ENCODE measurements at regions not wholly inside any gene's neighbourhood (a gene's known extent, or its start where the extent isn't known, plus 50 kb on each side); places are given as distances from the start of the nearest gene placed in this dataset.

DNA sequence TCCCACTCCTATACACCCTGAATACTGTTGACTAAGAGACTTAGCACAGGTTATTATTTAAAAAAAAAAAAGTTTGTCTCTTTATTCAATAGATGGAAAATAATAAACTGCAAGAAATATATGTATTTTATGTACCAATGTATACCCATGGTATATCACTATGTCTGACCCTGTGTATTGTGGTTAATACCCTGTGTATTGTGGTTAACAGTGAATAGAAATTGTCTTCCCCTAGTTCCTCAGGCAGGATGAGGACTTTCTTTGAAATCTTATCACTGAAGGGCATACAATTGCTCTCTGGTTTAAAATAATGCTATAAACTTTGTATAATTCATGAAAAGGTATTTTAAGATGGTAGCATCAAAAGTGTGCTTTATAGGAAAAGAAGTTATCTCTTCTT, 80.0 kb upstream of the TMEM106B start:
- Mint-ChIP-seq H3K27ac (no peak overlapping the region), H3K4me3 (ENCODE audit: low read depth) (no peak overlapping the region)

GRCh38 chr7:12133865-12134264, 77.2 kb upstream of the TMEM106B start:
- no peaks in the 10 kb centered on the region for H3K27me3 Mint-ChIP-seq
- TF ChIP-seq CTCF (IDR thresholded peaks at IDR 0.05; ENCODE audit: unreplicated experiment): no peak
- no peaks in the 10 kb centered on the region for H3K9me3 Mint-ChIP-seq (ENCODE audit: low read depth)
- peaks cover 1% of the 10 kb centered on the region for H3K4me1 Mint-ChIP-seq (ENCODE audit: low read depth)
- H3K36me3 Mint-ChIP-seq (ENCODE audit: insufficient read depth): no peaks in the 10 kb centered on the region
- H3K4me3 Mint-ChIP-seq (ENCODE audit: low read depth): no peak overlapping the region
- no peak for DNase-seq (ENCODE audit: low spot score, unreplicated experiment)
- no peak overlapping the region for H3K27ac Mint-ChIP-seq

More for the DNA sequence above, 80.0 kb upstream of the TMEM106B start:
- no peak for TF ChIP-seq CTCF (IDR thresholded peaks at IDR 0.05; ENCODE audit: unreplicated experiment)
- Mint-ChIP-seq H3K9me3 (ENCODE audit: low read depth) (no peaks in the 10 kb centered on the region), H3K4me1 (ENCODE audit: low read depth) (no peaks in the 10 kb centered on the region), H3K27me3 (no peaks in the 10 kb centered on the region), H3K36me3 (ENCODE audit: insufficient read depth) (no peaks in the 10 kb centered on the region)
- no peak for DNase-seq (ENCODE audit: low spot score, unreplicated experiment)

GRCh38 chr7:12136523-12136922, 74.6 kb upstream of the TMEM106B start:
- peaks cover 1% of the 10 kb centered on the region for H3K4me1 Mint-ChIP-seq (ENCODE audit: low read depth)
- H3K27me3 Mint-ChIP-seq: no peaks in the 10 kb centered on the region
- no peak for TF ChIP-seq CTCF (IDR thresholded peaks at IDR 0.05; ENCODE audit: unreplicated experiment)
- H3K9me3 Mint-ChIP-seq (ENCODE audit: low read depth): no peaks in the 10 kb centered on the region
- H3K4me3 Mint-ChIP-seq (ENCODE audit: low read depth): no peak overlapping the region
- no peak overlapping the region for H3K27ac Mint-ChIP-seq
- DNase-seq (ENCODE audit: low spot score, unreplicated experiment): no peak
- H3K36me3 Mint-ChIP-seq (ENCODE audit: insufficient read depth): no peaks in the 10 kb centered on the region

DNA sequence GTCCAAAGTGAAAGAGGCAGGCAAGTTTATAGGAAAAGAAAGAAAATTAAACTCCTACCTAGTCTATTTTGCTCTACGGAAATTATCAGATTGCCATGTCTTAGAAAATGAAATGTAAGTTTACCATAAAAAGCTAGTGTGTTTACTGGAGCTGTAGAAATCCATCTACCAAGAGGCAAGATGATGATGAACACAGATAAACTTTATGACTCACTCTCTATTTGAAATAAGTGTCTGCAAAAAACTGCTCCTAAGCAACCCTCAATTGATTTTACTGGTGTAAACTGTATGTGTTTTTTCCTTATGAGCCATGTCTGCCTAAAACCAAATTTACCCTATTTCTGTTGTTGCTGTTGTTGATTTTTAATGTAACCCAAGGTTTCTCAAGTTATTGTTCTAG, 73.8 kb upstream of the TMEM106B start:
- Mint-ChIP-seq H3K9me3 (ENCODE audit: low read depth) (no peaks in the 10 kb centered on the region), H3K27ac (no peak overlapping the region), H3K4me3 (ENCODE audit: low read depth) (no peak overlapping the region), H3K27me3 (no peaks in the 10 kb centered on the region), H3K36me3 (ENCODE audit: insufficient read depth) (no peaks in the 10 kb centered on the region), H3K4me1 (ENCODE audit: low read depth) (peaks cover 1% of the 10 kb centered on the region)
- no peak for TF ChIP-seq CTCF (IDR thresholded peaks at IDR 0.05; ENCODE audit: unreplicated experiment)
- no peak for DNase-seq (ENCODE audit: low spot score, unreplicated experiment)

DNA sequence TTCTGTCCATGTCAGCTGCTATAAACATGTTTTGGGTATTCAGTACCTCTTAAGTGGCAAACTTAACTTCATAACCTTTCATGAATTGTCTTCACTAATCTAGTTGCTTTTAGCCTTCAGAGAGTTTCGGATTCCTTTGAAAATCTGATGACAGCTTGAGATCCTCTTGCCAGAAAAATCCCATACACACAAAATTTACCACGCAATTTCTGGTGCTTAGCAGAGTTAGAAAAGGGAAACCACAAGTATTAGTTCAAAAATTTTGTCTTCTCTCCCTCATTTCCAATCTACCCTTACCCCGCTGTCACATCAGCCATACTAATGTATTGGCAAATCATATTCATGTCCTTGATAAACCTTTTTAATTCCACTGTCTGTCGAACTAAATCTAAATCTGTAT, 72.7 kb upstream of the TMEM106B start:
- Mint-ChIP-seq H3K27ac (no peak overlapping the region), H3K4me1 (ENCODE audit: low read depth) (peaks cover 1% of the 10 kb centered on the region), H3K36me3 (ENCODE audit: insufficient read depth) (no peaks in the 10 kb centered on the region), H3K27me3 (no peaks in the 10 kb centered on the region), H3K9me3 (ENCODE audit: low read depth) (no peaks in the 10 kb centered on the region), H3K4me3 (ENCODE audit: low read depth) (no peak overlapping the region)
- DNase-seq (ENCODE audit: low spot score, unreplicated experiment): no peak
- no peak for TF ChIP-seq CTCF (IDR thresholded peaks at IDR 0.05; ENCODE audit: unreplicated experiment)
